Neutrophil (primary cell): ENCODE measurements at regions not wholly inside any gene's neighbourhood (a gene's known extent, or its start where the extent isn't known, plus 50 kb on each side); places are given as distances from the start of the nearest gene placed in this dataset.

Experiments used
- H3K27ac ChIP-seq: fragments of 200-600 bp; sonication (generic); 2 replicates; pipeline ENCODE4 v1.5.1; 2016; ENCODE audit warnings: mild to moderate bottlenecking, moderate library complexity
- H3K27me3 ChIP-seq: fragments of 200-600 bp; sonication (generic); 2 replicates; pipeline ENCODE4 v1.6.0; 2016; ENCODE audit warnings: mild to moderate bottlenecking
- H3K36me3 ChIP-seq: fragments of 200-600 bp; sonication (generic); 2 replicates; pipeline ENCODE4 v1.5.1; 2017
- H3K4me1 ChIP-seq, 2 experiments: fragments of 200-600 bp in 1 of 2; sonication (generic) in 1 of 2; 1 replicate in 1 of 2; 2 replicates in 1 of 2; pipeline versions ENCODE4 v1.5.1 to v1.6.1; 2013 to 2016; ENCODE audit warnings: low read depth in 1 of 2, low read length in 1 of 2, mild to moderate bottlenecking in 1 of 2, moderate library complexity in 1 of 2; ENCODE audit not compliant: control insufficient read depth in 1 of 2, insufficient read depth in 1 of 2
- H3K4me3 ChIP-seq, 2 experiments: fragments of 200-600 bp in 1 of 2; sonication (generic) in 1 of 2; 1 replicate in 1 of 2; 2 replicates in 1 of 2; pipeline ENCODE4 v1.5.1; 2013 to 2016; ENCODE audit warnings: low read depth in 1 of 2, low read length in 1 of 2, mild to moderate bottlenecking in 1 of 2, moderate library complexity in 1 of 2
- H3K9me3 ChIP-seq: fragments of 200-600 bp; sonication (generic); 2 replicates; pipeline ENCODE4 v1.5.1; 2016
- CTCF ChIP-seq: fragments of 200-600 bp; sonication (generic); IDR thresholded peaks from 2 replicates; pipeline ENCODE4 v1.5.1; 2016; ENCODE audit warnings: antibody characterized with exemption

- H3K4me3 ChIP-seq: no peak overlapping the region
- no peaks in the 10 kb centered on the region for H3K27me3 ChIP-seq
- TF ChIP-seq CTCF: no peak
- H3K36me3 ChIP-seq: no peaks in the 10 kb centered on the region
- H3K27ac ChIP-seq: no peak overlapping the region
- no peaks in the 10 kb centered on the region for H3K9me3 ChIP-seq
- no peaks in the 10 kb centered on the region for H3K4me1 ChIP-seq
Observed at GRCh38 chr5:165609871-165610270, 2104.5 kb downstream of the MAT2B start.

- no peak overlapping the region for H3K27ac ChIP-seq
- H3K27me3 ChIP-seq: no peaks in the 10 kb centered on the region
- H3K4me3 ChIP-seq: no peak overlapping the region
- no peaks in the 10 kb centered on the region for H3K4me1 ChIP-seq
- no peaks in the 10 kb centered on the region for H3K9me3 ChIP-seq
- H3K36me3 ChIP-seq: no peaks in the 10 kb centered on the region
- TF ChIP-seq CTCF: no peak
Observed at GRCh38 chr5:165616490-165617405, 2111.3 kb downstream of the MAT2B start.

- H3K27ac ChIP-seq: no peak overlapping the region
- H3K27me3 ChIP-seq: no peaks in the 10 kb centered on the region
- no peaks in the 10 kb centered on the region for H3K9me3 ChIP-seq
- no peak overlapping the region for H3K4me3 ChIP-seq
- H3K4me1 ChIP-seq: no peaks in the 10 kb centered on the region
- no peaks in the 10 kb centered on the region for H3K36me3 ChIP-seq
- no peak for TF ChIP-seq CTCF
Observed at GRCh38 chr5:165617491-165617890, 2112.1 kb downstream of the MAT2B start.

GRCh38 chr5:165620394-165620793 lies 2115.0 kb downstream of the MAT2B start:
- Histone ChIP-seq H3K27me3 (no peaks in the 10 kb centered on the region), H3K27ac (no peak overlapping the region), H3K36me3 (no peaks in the 10 kb centered on the region), H3K9me3 (no peaks in the 10 kb centered on the region), H3K4me3 (no peak overlapping the region), H3K4me1 (no peaks in the 10 kb centered on the region)
- TF ChIP-seq CTCF: no peak

- no peaks in the 10 kb centered on the region for H3K4me1 ChIP-seq
- H3K9me3 ChIP-seq: no peaks in the 10 kb centered on the region
- no peaks in the 10 kb centered on the region for H3K36me3 ChIP-seq
- H3K27ac ChIP-seq: no peak overlapping the region
- no peak overlapping the region for H3K4me3 ChIP-seq
- H3K27me3 ChIP-seq: no peaks in the 10 kb centered on the region
- no peak for TF ChIP-seq CTCF
Observed at GRCh38 chr5:165622864-165623536, 2117.6 kb downstream of the MAT2B start.
